ENCODE measurements at regions not wholly inside any gene's neighbourhood (a gene's known extent, or its start where the extent isn't known, plus 50 kb on each side); places are given as distances from the start of the nearest gene placed in this dataset.

DNA sequence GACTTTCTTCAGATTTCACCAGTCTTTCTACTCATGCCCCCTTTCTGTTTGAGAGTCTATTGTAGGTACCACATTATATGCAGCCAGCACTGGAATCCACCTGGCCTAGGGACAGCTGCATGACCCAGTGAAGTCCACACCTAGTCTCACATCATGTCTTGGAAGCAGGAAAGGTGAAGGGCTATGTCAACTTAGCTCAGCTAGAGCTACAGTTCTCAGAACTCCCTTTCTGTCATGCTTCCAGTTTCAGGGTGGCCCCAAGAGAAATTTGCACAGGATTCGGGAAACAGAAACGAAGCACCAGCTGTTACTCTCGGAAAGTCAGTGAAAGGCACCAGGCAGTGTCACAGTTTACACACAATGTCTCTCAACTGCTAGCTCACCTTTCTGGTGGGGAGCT lies 51.6 kb upstream of the NLRP1 start:
- intact Hi-C loops (cut with DNase I): no loop called here
- DNase-seq: no peak

DNA sequence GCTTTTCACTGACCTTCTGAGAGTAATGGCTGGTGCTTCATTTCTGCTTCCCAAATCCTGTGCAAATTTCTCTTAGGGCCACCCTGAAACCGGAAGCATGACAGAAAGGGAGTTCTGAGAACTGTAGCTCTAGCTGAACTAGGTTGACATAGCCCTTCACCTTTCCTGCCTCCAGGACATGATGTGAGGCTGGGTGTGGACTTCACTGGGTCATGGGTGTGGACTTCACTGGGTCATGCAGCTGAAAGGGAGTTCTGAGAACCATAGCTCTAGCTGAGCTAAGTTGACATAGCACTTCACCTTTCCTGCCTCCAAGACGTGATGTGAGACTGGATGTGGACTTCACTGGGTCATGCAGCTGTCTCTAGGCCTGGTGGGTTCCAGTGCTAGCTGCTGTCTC lies 54.3 kb upstream of the NLRP1 start:
- DNase-seq: no peak
- intact Hi-C loops (cut with DNase I): no loop called here

DNA sequence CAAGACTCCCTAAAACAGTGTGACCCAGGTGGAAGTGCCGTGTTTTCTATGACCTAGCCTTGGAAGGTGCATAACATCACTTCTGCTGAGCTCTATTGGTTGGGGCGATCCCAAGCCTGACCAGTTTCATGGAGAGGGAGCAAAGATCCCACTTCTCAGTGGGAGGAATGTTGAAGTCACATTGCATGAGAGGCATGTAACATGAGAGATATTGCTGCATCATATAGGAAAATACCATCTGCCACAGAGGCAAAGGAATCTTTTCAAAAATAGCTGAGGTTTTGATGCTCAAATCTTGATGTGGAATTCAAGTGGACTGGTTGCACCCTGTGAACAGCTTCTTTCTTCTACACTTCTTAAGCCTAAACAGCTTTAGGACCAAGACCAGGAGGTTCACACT lies 56.4 kb upstream of the NLRP1 start:
- intact Hi-C loops (cut with DNase I): no loop called here
- DNase-seq: no peak

DNA sequence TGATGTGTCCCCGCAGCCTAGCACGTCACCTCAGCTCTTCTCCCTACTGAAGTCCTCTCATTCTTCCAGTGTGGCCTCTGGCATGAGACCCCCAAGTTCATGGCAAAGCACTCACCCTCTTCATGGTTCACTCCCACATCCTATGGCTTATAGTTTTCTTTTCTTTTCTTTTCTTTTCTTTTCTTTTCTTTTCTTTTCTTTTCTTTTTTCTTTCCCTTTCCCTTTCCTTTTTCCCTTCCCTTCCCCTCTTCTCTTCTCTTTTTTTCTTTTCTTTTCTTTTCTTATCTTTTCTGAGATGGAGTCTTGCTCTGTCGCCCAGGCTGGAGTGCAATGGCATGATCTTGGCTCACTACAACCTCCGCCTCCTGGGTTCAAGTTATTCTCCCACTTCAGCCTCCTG lies 58.4 kb upstream of the NLRP1 start:
- DNase-seq: no peak
- intact Hi-C loops (cut with DNase I): no loop called here

DNA sequence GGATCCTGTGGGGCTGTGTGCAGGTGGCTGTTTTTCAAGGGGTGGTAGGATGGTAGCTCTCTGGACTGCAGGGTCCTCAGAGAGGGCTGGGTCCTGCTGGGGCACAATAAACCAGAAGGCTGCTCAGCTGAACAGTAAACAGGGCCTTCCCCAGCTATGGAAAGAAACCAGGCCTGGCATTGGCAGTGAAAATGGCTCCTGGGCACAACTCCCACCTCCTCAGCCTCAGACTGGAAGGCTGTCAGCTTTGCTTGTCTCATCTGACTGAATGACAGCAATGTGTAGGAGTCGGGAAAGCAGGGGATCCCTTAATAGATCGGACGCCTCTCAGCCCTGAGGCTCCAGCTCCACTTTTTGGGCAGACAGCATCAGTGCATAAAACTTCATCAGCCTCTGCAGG lies 59.8 kb upstream of the NLRP1 start:
- intact Hi-C loops (cut with DNase I): no loop called here
- peak in 17 of 42 donors; percentile 3 to 41 (median 18) for DNase-seq

DNA sequence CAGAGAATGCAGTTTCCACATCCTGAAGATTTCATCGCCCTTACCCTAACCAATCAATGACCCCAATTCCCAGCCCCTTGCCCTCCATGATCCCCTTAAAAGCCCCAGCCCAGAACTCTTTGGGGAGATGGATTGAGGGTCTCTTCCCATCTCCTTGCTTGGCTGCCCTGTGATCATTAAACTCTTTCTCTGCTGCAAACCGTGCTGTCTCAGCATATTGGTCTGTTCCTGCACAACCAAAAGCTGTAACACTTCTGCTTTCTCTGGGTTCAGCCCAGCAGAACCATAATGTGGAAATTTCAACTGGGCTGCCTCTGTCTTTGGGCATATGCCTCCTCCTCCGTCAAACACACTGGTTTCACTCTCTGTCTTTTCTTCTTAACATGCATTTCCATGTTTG lies 67.0 kb upstream of the NLRP1 start:
- DNase-seq: no peak
- intact Hi-C loops (cut with DNase I): no loop called here

DNA sequence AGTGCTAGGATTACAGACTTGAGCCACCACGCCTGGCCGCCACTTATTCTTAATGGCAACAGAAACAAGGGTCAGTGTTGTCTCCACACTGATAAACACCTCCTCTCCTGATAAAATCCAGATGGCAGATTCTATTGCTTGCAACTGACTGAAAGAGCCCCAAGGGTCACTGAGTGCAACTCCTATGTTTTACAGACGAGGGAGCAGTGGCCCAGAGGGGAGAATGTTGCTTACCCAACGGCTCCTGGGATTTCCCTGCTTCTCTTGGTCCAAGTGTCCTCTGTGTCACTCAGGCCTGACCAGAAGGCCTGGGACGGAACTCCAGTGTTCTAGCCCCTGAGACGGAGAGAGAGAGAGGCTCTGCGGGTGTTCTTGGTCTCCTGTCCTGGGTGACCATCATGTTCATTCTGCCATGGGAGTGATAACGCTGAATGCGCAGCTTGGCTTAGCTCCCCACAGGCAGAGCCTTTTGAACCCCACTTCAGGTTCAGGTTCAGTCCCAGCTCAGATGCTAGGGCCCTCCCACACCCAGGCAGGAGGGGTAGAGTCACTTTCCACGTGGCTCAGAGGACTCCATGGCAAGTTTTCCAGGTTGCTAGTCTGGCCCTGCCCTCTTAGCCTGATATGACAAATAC lies 77.3 kb upstream of the NLRP1 start:
- intact Hi-C loops (cut with DNase I): no loop called here
- no peak for DNase-seq

DNA sequence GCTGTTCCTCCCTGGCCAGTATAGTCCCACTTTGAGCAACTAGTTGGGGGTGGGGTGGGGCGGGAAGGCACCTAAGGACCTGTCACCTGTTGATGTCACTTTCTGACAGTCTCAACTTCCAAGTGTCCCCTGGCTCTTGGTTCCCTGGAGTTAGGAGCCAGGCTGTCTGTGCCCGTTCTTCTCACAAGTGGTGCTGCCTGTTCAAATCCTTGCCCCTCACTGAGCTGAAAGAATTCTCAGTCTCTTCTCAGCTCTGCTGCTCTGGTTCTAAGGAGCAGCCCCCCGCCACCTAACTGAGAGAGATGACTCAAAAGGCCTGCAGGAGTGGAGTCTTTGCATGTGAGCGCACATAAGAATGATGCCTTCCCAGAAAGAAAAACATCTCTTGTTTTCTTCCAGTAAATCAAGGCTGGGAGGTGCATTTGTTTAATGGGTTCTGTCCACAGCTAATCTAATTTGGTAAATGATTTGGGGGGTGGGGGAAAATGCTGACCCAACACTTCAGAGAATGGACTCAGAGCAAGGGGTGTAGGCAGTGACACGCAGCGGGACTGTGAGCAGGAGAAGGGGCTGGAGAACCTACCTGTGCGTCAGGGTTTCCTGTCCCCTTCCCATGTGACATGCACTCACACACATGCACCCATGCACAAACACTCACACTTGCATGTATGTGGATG lies 78.2 kb upstream of the NLRP1 start:
- DNase-seq: no peak
- intact Hi-C loops (cut with DNase I): no loop called here

DNA sequence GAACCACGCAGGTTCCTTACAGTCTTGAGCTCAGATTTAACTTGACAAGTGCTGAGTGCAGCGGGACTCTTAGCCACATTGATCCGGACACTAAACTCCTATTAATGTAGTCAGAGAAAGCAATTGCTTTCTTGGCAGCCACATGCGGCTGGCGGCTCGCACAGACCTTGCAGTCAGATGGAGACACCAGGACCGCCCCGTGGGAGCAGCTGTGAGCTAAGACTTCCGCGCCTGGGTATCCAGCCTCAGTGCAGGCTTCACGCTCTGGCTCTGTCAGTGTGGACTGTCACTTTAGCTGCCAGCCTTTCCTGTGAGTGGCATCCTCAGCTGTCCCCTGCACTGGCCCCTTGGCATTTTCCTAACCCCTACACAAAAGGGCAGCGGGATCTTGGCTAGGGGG lies 80.9 kb upstream of the NLRP1 start:
- intact Hi-C loops (cut with DNase I): no loop called here
- DNase-seq: peak in 33 of 42 donors; percentile 8 to 48 (median 21)

DNA sequence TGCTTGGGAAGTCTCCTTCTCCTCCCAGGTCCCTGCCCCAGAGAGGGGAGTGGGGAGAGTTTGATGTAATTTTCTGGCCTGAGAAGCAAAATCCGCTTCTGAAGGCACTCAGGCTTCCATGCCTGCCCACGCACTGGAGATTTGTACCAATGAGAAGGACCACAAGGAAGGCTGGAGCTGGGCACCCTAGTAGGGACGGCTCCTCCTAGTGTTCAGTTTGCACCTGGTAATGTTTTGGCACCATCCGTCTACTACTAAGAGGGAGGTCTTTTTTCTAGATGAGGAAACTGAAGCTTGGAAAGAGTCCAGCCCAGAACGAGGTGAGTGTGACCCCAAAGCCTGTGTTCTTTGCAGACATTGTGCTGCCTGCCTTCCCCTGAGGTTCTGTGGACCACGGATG lies 83.6 kb upstream of the NLRP1 start:
- DNase-seq: no peak
- intact Hi-C loops (cut with DNase I): no loop called here

DNA sequence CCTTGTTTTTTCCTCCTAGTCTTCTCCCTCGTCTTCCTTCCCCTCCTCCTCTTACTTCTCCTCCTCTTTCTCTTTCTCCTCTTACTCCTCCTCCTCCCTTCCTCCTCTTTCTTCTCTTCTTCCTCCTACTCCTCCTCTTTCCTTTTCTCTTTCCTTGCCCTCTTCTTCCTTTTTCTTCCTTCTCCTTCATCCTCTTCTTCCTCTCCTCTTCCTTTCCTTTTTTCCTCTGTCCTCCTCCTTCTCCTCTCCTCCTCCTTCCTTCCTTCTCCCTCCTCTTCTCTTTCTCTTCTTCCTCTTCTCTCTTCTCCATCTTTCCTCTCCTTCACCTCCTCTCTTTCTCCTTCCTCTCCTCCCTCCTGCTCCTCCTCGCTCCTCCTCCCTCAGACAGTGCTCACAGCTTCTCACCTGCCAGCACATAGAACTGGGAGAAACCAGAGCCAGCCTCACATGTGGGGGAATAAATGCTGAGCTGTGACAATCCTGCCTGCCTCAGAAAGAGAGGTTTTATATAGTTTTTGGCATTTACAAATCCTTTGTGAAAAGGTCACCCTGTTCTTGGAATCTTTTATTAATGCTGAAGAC lies 84.3 kb upstream of the NLRP1 start:
- no peak for DNase-seq
- intact Hi-C loops (cut with DNase I): no loop called here

DNA sequence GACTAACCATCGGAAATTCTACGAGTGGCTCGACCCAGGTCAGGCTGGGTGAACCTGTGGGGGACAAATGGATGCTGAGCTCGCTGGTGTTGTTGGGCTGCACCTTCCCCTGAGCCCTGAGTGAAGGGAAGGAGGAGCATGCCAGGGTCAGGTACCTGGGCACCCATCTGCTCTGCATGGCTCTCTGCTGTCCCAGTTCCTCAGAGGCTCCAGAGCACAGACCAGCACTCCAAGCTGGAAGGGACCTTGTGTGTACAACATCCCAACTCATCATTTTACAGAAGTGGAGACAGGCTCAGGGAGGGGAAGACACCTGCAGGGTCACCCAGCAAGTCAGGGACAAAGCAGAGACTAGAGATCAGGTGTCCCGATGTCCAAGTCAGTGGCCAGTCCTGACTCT lies 84.9 kb upstream of the NLRP1 start:
- DNase-seq: no peak
- intact Hi-C loops (cut with DNase I): no loop called here

DNA sequence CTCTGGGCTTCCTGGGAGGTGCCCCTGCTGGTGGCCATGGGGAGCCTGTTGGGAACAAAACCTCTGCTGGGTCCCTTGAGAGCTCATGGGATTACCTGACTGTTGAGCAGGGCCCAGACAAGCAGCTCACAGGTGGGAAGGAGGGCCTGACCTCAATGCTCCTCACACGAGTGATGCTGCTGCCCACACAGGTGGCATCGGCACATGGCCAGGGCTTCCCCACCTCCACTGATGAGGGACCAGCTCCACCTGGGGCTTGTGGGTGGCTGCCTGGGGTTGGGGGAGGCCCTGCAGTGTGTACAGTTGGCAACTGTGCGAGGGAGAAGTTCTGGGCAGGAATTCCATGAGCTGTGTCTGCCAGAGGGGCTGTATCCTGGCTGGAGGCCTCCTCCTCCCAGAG lies 87.8 kb upstream of the NLRP1 start:
- intact Hi-C loops (cut with DNase I): no loop called here
- no peak for DNase-seq

DNA sequence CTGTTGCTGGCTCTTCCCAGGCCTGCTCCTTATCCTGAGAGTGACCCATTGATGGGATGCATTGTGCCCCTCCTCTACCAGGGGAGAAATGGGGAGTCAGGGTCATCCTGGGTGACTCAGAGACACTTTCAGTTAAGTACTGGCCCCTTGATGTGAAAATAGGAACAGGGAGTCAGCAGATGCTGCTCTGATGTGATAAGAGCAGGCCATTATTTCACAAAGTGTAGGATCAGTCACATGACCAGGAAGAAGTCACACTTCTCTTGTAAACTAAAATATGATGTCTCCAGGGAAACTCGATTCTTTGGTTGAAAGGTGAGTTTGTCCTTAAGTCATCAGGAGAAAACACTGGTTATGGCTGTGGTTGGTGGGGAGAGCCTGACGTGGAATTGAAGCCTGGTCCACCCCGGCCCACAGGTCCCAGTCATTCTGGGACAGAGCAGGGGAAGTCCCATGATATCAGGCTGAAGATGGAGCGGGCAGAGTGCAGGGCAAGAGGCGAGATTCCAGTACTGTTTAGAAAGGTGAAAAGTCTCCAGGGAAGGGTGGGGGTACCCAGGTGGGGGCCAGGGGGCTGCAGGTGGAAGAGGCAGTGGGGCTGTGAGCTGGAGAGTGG lies 88.6 kb upstream of the NLRP1 start:
- intact Hi-C loops (cut with DNase I): no loop called here
- no peak for DNase-seq

DNA sequence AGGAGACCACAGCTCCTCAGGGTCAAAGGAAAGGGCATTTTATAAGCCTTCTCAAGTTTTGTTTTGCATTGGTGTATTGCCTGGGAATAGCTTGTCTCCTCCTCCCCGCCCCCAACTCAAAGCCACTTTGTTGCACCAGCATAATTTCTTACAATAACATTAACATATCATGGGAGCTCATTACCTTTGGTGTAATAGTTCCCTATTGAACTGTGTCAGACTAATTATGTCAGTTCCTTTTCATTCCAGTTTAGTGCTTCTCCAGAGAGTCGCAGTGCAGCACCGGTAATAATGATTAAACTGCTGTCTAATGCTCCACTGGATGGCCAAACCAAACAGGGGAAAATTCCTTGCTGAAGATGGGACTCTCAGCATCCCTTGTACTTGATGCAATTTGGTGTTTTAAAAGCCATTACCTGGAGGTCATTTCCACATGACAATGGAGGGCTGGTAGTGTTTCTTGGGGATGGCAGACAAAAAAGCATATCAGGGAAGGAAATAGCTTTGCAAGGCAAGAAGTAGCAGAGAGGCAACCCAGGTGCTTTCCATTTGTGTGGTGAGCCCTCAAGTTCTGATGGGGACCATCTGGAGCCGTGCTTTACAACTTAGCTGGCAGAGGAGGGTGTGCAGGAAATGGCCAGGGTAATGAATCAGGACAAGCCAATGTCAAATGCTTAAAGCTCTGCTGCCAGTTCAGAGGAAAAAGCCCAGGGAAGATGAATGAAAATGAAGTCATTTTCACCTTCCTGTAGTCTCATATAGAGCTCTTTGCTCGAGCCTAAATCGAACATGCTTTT lies 91.5 kb upstream of the NLRP1 start:
- no peak for DNase-seq
- intact Hi-C loops (cut with DNase I): no loop called here

DNA sequence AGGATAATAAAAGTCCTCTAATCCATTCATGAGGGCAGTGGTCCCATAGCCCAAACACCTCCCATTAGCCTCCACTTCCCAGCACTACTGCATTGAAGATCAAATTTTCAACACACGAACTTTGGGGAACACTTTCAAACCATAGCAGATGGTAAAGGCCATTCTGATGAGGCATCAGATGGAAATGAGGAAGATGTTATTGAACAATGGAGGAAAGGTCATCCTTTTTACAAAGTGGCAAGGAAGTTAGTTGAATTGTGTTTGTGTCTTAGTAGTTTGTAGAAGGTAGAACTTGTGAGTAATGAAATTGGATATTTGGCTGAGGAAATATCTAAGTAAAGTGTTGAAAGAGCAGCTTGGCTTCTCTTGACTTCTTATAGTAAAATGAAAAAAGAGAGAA lies 93.3 kb upstream of the NLRP1 start:
- intact Hi-C loops (cut with DNase I): no loop called here
- no peak for DNase-seq

DNA sequence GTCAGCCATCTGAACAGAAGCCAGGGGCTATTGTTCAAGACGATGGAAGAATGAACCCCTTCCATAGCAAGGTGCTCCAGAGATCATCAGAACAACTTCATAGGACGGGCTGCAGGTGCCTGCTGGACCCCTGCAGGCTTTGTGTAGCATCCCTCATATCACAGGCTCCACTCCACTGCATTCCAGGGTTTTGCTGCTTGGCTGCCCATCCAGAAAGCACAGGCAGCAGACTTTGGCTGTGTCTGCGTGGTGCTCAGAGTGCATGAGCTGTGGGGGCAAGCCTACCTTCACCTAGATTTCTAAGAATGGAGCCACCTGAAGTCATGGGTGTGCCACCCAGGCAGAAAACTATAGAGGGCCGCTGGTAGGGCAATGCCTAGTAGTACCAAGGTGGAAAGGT lies 93.9 kb upstream of the NLRP1 start:
- intact Hi-C loops (cut with DNase I): no loop called here
- no peak for DNase-seq

DNA sequence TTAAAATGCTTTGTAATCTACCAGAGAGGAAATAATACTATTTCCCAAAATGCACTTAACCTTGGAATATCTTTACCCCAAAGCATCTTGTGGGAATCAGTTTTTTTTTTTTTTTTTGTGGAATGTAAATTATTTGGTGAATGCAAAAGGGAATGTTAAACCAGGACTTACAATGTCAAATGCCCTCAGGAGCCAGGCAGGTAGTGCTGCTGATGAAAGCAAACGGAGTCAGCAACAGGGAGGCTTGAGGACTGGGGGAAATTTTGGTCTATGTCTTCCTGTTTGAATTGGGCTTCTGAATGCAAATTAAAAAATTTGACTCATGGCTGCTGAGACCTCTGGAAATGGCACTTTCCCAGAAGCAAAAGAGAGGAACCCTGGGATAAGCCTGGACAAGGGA lies 96.5 kb upstream of the NLRP1 start:
- no peak for DNase-seq
- intact Hi-C loops (cut with DNase I): no loop called here

DNA sequence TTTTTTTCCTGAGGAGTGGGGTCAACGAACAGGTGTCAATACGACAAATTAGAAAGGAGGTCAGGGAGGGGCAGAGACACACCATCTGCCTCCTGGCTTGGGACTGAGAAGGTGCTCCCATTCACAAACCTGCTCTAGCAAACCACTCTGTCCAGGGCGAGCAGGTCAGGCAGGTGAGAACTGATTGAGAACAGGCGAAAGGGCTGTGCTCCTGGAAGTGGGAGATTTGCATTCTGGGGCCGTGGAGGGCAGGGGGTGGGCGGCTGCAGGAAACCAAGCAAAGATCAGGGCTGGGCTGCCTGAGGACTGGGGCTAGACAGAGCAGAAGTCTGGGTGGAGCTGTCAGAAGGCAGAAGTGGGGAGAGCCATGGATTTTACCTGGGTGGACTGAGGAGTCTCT lies 98.9 kb upstream of the NLRP1 start:
- intact Hi-C loops (cut with DNase I): no loop called here
- no peak for DNase-seq

DNA sequence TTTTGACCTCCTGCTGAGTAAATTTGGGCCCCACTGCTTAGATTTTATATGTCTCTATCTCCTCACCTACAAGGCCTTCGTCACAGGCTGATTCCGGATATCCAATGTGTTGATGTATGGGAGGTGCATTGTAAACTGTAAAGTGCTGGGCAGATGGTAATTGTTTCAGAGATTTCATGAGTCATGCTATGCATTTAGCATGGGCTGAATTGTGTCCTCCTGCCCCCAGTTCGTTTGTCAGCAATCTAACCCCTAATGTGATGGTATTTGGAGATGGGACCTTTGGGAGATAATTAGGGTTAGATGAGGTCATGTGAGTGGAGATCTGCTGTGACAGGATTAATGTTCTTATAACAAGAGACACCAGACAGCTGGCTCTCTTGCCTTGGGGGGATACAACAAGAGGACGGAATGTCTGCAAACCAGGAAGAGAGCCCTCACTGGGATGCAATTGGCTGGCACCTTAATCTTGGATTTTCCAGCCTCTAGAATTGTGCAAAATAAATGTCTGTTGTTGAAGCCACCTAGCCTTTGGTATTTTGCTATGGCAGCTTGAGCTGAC lies 101.8 kb upstream of the NLRP1 start:
- intact Hi-C loops (cut with DNase I): no loop called here

More for the DNA sequence above, 101.8 kb upstream of the NLRP1 start:
- DNase-seq: no peak
